K562 (cell line): ENCODE measurements at regions not wholly inside any gene's neighbourhood (a gene's known extent, or its start where the extent isn't known, plus 50 kb on each side); places are given as distances from the start of the nearest gene placed in this dataset.

Experiments
- ATAC-seq: fragments of 200-7000 bp; cut with Tn5 transposase; 3 replicates; pipeline ENCODE4 v1.9.1; 2020; ENCODE audit warnings: moderate library complexity
- BruUV-seq: library from RNA; stranded (reverse); fragments of 400-500 nt; replicated peaks from 2 replicates; lab custom pipeline; 2021; lab: Mats Ljungman, UMichigan
- CTCF ChIA-PET: fragments of 300-600 bp; formaldehyde crosslinking; extraction: SDS; loops from one replicate; lab custom pipeline; 2021; ENCODE audit warnings: low intra/inter-chr PET ratio; lab: Yijun Ruan, JAX
- POLR2A ChIA-PET: fragments of 300-600, 350-650 bp; sonication (Branson Sonifier 250); formaldehyde crosslinking; extraction: SDS; loops from one replicate; lab custom pipeline; 2021; ENCODE audit warnings: antibody characterized with exemption, inconsistent platforms; lab: Yijun Ruan, JAX
- DNase-seq, 4 experiments: peaks; one replicate each; pipeline versions ENCODE4 v3.0.0 to v3.0.0-alpha.2; 2011 to 2018; ENCODE audit warnings: low spot score in 3 of 4, mixed read lengths in 3 of 4; ENCODE audit errors: extremely low read depth in 1 of 4
- FAIRE-seq: peaks from 2 replicates; lab custom pipeline; 2011; peaks lifted over from hg19 to GRCh38; lab: Jason Lieb, UNC
- H2AFZ ChIP-seq: 2 replicates; pipeline ENCODE4 v1.6.0; 2011; ENCODE audit warnings: low read depth, low read length, control low read depth, inconsistent platforms
- H3K27ac ChIP-seq: fragments of 200-600 bp; 3 replicates; pipeline ENCODE4 v1.8.0; 2011; ENCODE audit warnings: low read depth, mild to moderate bottlenecking, control low read depth, inconsistent platforms, low read length, moderate library complexity, mixed read lengths; ENCODE audit errors: extremely low read depth
- H3K27me3 ChIP-seq, 2 experiments: fragments of 300-600 bp in 1 of 2; 2 replicates in 1 of 2; 3 replicates in 1 of 2; pipeline versions ENCODE4 v1.6.0 to v1.8.0; 2011; ENCODE audit warnings: inconsistent platforms in 2 of 2, low read length in 2 of 2, mild to moderate bottlenecking in 1 of 2, mixed read lengths in 1 of 2, moderate library complexity in 1 of 2; ENCODE audit not compliant: control insufficient read depth in 2 of 2, insufficient read depth in 2 of 2
- H3K36me3 ChIP-seq: fragments of 300-600 bp; 3 replicates; pipeline ENCODE4 v1.8.0; 2011; ENCODE audit warnings: mild to moderate bottlenecking, low read length, inconsistent platforms; ENCODE audit not compliant: control insufficient read depth, insufficient read depth
- H3K4me1 ChIP-seq, 2 experiments: fragments of 200-600 bp in 1 of 2; replicated peaks in 1 of 2; 2 replicates in 1 of 2; 3 replicates in 1 of 2; pipeline versions ENCODE4 v1.5.1 to v1.8.0; 2011; ENCODE audit warnings: inconsistent platforms in 2 of 2, low read length in 2 of 2, mild to moderate bottlenecking in 1 of 2, mixed read lengths in 1 of 2, moderate library complexity in 1 of 2; ENCODE audit not compliant: control insufficient read depth in 2 of 2, insufficient read depth in 2 of 2
- H3K4me2 ChIP-seq: 2 replicates; pipeline ENCODE4 v1.6.1; 2011; ENCODE audit warnings: low read length, control low read depth, inconsistent platforms, mixed read lengths; ENCODE audit not compliant: insufficient read depth
- H3K4me3 ChIP-seq: fragments of 200-600 bp; sonication (generic), shearing (Covaris generic); 2 replicates; pipeline ENCODE4 v1.5.1; 2016; ENCODE audit warnings: control low read depth, inconsistent platforms
- H3K79me2 ChIP-seq: fragments of 200-600 bp; 3 replicates; pipeline ENCODE4 v1.8.0; 2011; ENCODE audit warnings: low read length, inconsistent platforms; ENCODE audit not compliant: control insufficient read depth, insufficient read depth
- H3K9ac ChIP-seq, 2 experiments: 2 replicates each; pipeline versions ENCODE4 v1.6.0 to v1.6.1; 2011; ENCODE audit warnings: low read depth in 2 of 2, low read length in 2 of 2, control low read depth in 1 of 2, inconsistent platforms in 1 of 2, mild to moderate bottlenecking in 1 of 2, mixed read lengths in 1 of 2; ENCODE audit not compliant: insufficient read depth in 1 of 2
- H3K9me1 ChIP-seq: one replicate; pipeline ENCODE4 v1.6.0; 2011; ENCODE audit warnings: inconsistent platforms, mild to moderate bottlenecking, low read length, moderate library complexity; ENCODE audit not compliant: control insufficient read depth, insufficient read depth
- H3K9me3 ChIP-seq: replicated peaks from 2 replicates; pipeline ENCODE4 v1.5.1; 2011; ENCODE audit warnings: low read depth, low read length, inconsistent platforms; ENCODE audit not compliant: control insufficient read depth, insufficient read depth
- H4K20me1 ChIP-seq: replicated peaks from 2 replicates; pipeline ENCODE4 v1.6.1; 2011; ENCODE audit warnings: low read length, inconsistent platforms, mixed read lengths; ENCODE audit not compliant: control insufficient read depth, insufficient read depth
- ATF1 ChIP-seq, 2 experiments: fragments of 450-650 bp in 1 of 2; IDR thresholded peaks; 2 replicates each; pipeline ENCODE4 v1.6.1; 2016; ENCODE audit warnings: missing compliant biosample characterization in 1 of 2, missing genetic modification characterization in 1 of 2
- CBX8 ChIP-seq: fragments of 200-600 bp; sonication (generic); IDR thresholded peaks from 2 replicates; pipeline ENCODE4 v1.6.1; 2012; ENCODE audit warnings: borderline replicate concordance, mixed run types, low read depth, mild to moderate bottlenecking, moderate library complexity, mixed read lengths, low read length, control low read depth, inconsistent platforms; ENCODE audit not compliant: poor library complexity, severe bottlenecking; ENCODE audit errors: extremely low read depth
- EWSR1 ChIP-seq: fragments of 450-650 bp; IDR thresholded peaks from 2 replicates; pipeline ENCODE4 v1.6.1; 2018; ENCODE audit warnings: borderline replicate concordance, mild to moderate bottlenecking, low read depth, moderate library complexity; ENCODE audit not compliant: partially characterized antibody
- MEIS2 ChIP-seq: fragments of 450-650 bp; IDR thresholded peaks from 2 replicates; pipeline ENCODE4 v1.6.1; 2014; ENCODE audit warnings: mild to moderate bottlenecking; ENCODE audit not compliant: partially characterized antibody
- NCOR1 ChIP-seq: fragments of 450-650 bp; IDR thresholded peaks from 2 replicates; pipeline ENCODE4 v1.6.1; 2016; ENCODE audit warnings: mild to moderate bottlenecking, moderate library complexity
- NFE2 ChIP-seq: IDR thresholded peaks from 2 replicates; pipeline ENCODE4 v1.6.1; 2014; ENCODE audit warnings: antibody characterized with exemption, low read depth
- RCOR1 ChIP-seq, 2 experiments: IDR thresholded peaks; 2 replicates each; pipeline ENCODE4 v1.6.1; 2012; ENCODE audit warnings: low read depth in 2 of 2, low read length in 2 of 2, borderline replicate concordance in 1 of 2, improper control_type of control experiment in 1 of 2
- TAF9B ChIP-seq: fragments of 450-650 bp; IDR thresholded peaks from 2 replicates; pipeline ENCODE4 v1.6.1; 2018; ENCODE audit warnings: mild to moderate bottlenecking; ENCODE audit not compliant: partially characterized antibody
- TCFL5 ChIP-seq: fragments of 250-450 bp; sonication (Bioruptor Pico); conservative IDR thresholded peaks from 2 replicates; pipeline ENCODE4 v1.6.1; 2021; ENCODE audit warnings: mild to moderate bottlenecking, moderate library complexity, matching md5 sums
- ZNF436 ChIP-seq: fragments of 250-450, 450-650 bp; sonication (Bioruptor Pico); formaldehyde crosslinking; IDR thresholded peaks from 2 replicates; pipeline ENCODE4 v1.7.0; 2020; ENCODE audit warnings: mild to moderate bottlenecking
- ZNF639 ChIP-seq, 2 experiments: fragments of 200-800 bp in 1 of 2; sonication (Bioruptor generic) in 1 of 2; sonication (generic) in 1 of 2; formaldehyde crosslinking in 1 of 2; IDR thresholded peaks in 1 of 2; conservative IDR thresholded peaks in 1 of 2; 2 replicates each; pipeline versions ENCODE4 v1.5.0 to v1.6.1; 2016 to 2020; ENCODE audit warnings: missing compliant biosample characterization in 1 of 2, missing genetic modification characterization in 1 of 2, missing genetic modification reagents in 1 of 2
- ZNF830 ChIP-seq: fragments of 250-450 bp; sonication (Bioruptor Pico); IDR thresholded peaks from 2 replicates; pipeline ENCODE4 v1.5.0; 2021; ENCODE audit warnings: mild to moderate bottlenecking
- WGBS: fragments of 100-300 bp; shearing (Covaris generic); methylation state at CpG from one replicate; pipeline ENCODE4 v1.1.6; 2016; ENCODE audit warnings: low coverage, mixed read lengths; ENCODE audit not compliant: insufficient coverage; ENCODE audit errors: missing lambda C conversion rate; 5-methylcytosine and 5-hydroxymethylcytosine counted together
- in situ Hi-C: fragments of 300-500 bp; cut with MboI; formaldehyde crosslinking; loops from 4 replicates; pipeline ENCODE4 v1.15.0; 2018; ENCODE audit warnings: inconsistent platforms, mixed read lengths
- intact Hi-C: fragments of 100-400 bp; cut with micrococcal nuclease; formaldehyde crosslinking; loops from 2 replicates; pipeline ENCODE4 v1.14.2; 2022

GRCh38 chr15:31257286-31257685 lies 69.3 kb upstream of the KLF13 start:
- FAIRE-seq: no peak
- TF ChIP-seq NCOR1 (no peak), ATF1 (CRISPR knock-in tag; IDR thresholded peaks at IDR 0.05) (no peak), ATF1 (tag; IDR thresholded peaks at IDR 0.05) (no peak), NFE2 (no peak)
- no peaks in the 10 kb centered on the region for H3K9me1 ChIP-seq
- no peak for ATAC-seq
- in situ Hi-C loops: no loop called here
- no TSS peak for BruUV-seq
- ChIA-PET CTCF (no interaction called here), POLR2A (no interaction called here)
- no peak for DNase-seq
- no peaks in the 10 kb centered on the region for H3K79me2 ChIP-seq
- H3K36me3 ChIP-seq: no peaks in the 10 kb centered on the region
- H3K9me3 ChIP-seq: no peaks in the 10 kb centered on the region
- 0 out of 5 replicates have a peak, but pooled peaks cover 0 to 4% of the 10 kb centered on the region in 2 experiments for H3K4me1 ChIP-seq
- no peak overlapping the region for H2AFZ ChIP-seq
- 0% methylated on average over 1 of the region's 1 CpG for WGBS
- intact Hi-C loops: no loop called here
- no peak overlapping the region for H3K9ac ChIP-seq
- no peak overlapping the region for H3K27ac ChIP-seq
- H3K4me2 ChIP-seq: no peak overlapping the region
- H3K4me3 ChIP-seq: no peak overlapping the region
- no peaks in the 10 kb centered on the region for H4K20me1 ChIP-seq
- peaks cover 2 to 15% of the 10 kb centered on the region in 2 experiments; a peak in 3 of 5 replicates for H3K27me3 ChIP-seq

- Histone ChIP-seq H3K79me2 (no peaks in the 10 kb centered on the region), H3K4me3 (no peak overlapping the region), H3K36me3 (no peaks in the 10 kb centered on the region), H3K9ac (no peak overlapping the region), H4K20me1 (no peaks in the 10 kb centered on the region), H3K4me1 (peaks cover 2 to 4% of the 10 kb centered on the region in 2 experiments; a peak in 2 of 5 replicates), H3K9me3 (no peaks in the 10 kb centered on the region), H3K27ac (no peak overlapping the region), H2AFZ (no peak overlapping the region), H3K27me3 (peaks cover 2 to 14% of the 10 kb centered on the region in 2 experiments; a peak in 3 of 5 replicates), H3K4me2 (no peak overlapping the region), H3K9me1 (no peaks in the 10 kb centered on the region)
- intact Hi-C loops: no loop called here
- TF ChIP-seq TAF9B (no peak), TCFL5 (CRISPR knock-in tag) (no peak), MEIS2 (no peak), EWSR1 (no peak), CBX8 (no peak), ZNF436 (CRISPR knock-in tag) (no peak), ZNF830 (CRISPR knock-in tag) (no peak), RCOR1 (IDR thresholded peaks at IDR 0.05; ENCODE audit: borderline replicate concordance in 1 of 2, low read depth in 2 of 2, low read length in 2 of 2) (no peak), ZNF639 (CRISPR knock-in tag; conservative IDR thresholded peaks at IDR 0.05 in 1 of 2, IDR thresholded peaks at IDR 0.05 in 1 of 2) (no peak)
- CTCF ChIA-PET: no interaction called here
- WGBS: 3% methylated on average over 2 of the region's 2 CpGs
- in situ Hi-C loops: no loop called here
- no peak for FAIRE-seq
- no peak for ATAC-seq
- no TSS peak for BruUV-seq
- POLR2A ChIA-PET: no interaction called here
- no peak for DNase-seq
Observed at GRCh38 chr15:31258260-31258659, 68.4 kb upstream of the KLF13 start.
